ENCODE measurements at regions not wholly inside any gene's neighbourhood (a gene's known extent, or its start where the extent isn't known, plus 50 kb on each side); places are given as distances from the start of the nearest gene placed in this dataset.

GRCh38 chr11:13102865-13103539 is 93.9 kb downstream of the RASSF10 start:
- intact Hi-C loops (cut with micrococcal nuclease), result loop anchor here (5.0 kb wide), 1 partner anchor 234 kb away; no protein-coding TSS in a partner anchor

More at GRCh38 chr11:13102865-13103539, 93.9 kb downstream of the RASSF10 start:
- ChIA-PET POLR2A (no interaction called here), CTCF (no interaction called here)
- no peaks in the 10 kb centered on the region for H3K9me3 ChIP-seq (replicated peaks; ENCODE audit: control insufficient read depth, insufficient read depth, low read length)
- DNase-seq (ENCODE audit: low read depth, low spot score) (no peak), FAIRE-seq (no peak)
- no TSS peak for BruUV-seq (replicated peaks)
- H3K4me1 ChIP-seq (ENCODE audit: control insufficient read depth, extremely low read depth, insufficient read depth, low read length), result peaks cover 36% of the 10 kb centered on the region
- no peaks in the 10 kb centered on the region for H3K9me1 ChIP-seq (replicated peaks; ENCODE audit: control insufficient read depth, extremely low read depth, insufficient read depth, low read length)
- no peak overlapping the region for H3K27ac ChIP-seq (ENCODE audit: insufficient read depth, low read depth, low read length)
- dilution Hi-C loops (cut with MboI; ENCODE audit: extremely low pct_ligation_motif_present, low sequenced_read_pairs), result no loop called here
- no peak for TF ChIP-seq GATA2 (IDR thresholded peaks at IDR 0.05; ENCODE audit: insufficient read depth, insufficient read length, low read depth, low read length)
- TF ChIP-seq POLR2AphosphoS5 (IDR thresholded peaks at IDR 0.05; ENCODE audit: insufficient read depth, low read depth, low read length), result no peak
- TF ChIP-seq JUN (IDR thresholded peaks at IDR 0.05; ENCODE audit: borderline replicate concordance, insufficient read depth, insufficient read length, low read depth), result no peak
- TF ChIP-seq CTCF (IDR thresholded peaks at IDR 0.05; ENCODE audit: extremely low read depth in 1 of 2, insufficient read depth in 1 of 2, low read depth in 1 of 2, low read length in 2 of 2), result no peak
- H3K4me2 ChIP-seq (ENCODE audit: insufficient read depth, low read length), result no peak overlapping the region
- H3K4me3 ChIP-seq (replicated peaks in 1 of 3; ENCODE audit: insufficient read depth in 1 of 3, low read depth in 1 of 3, low read length in 3 of 3), result no peak overlapping the region
- H3K79me2 ChIP-seq (ENCODE audit: control insufficient read depth, insufficient read depth, low read length), result no peaks in the 10 kb centered on the region
- H3K36me3 ChIP-seq (ENCODE audit: control insufficient read depth in 2 of 2, extremely low read depth in 1 of 2, insufficient read depth in 2 of 2, low read length in 2 of 2), result no peaks in the 10 kb centered on the region
- no peak overlapping the region for H2AFZ ChIP-seq (ENCODE audit: low read depth, low read length)
- H4K20me1 ChIP-seq (replicated peaks; ENCODE audit: control insufficient read depth, extremely low read depth, insufficient read depth, low read length), result no peaks in the 10 kb centered on the region
- no peaks in the 10 kb centered on the region for H3K27me3 ChIP-seq (ENCODE audit: control insufficient read depth in 2 of 2, insufficient read depth in 2 of 2, low read length in 2 of 2)
- H3K9ac ChIP-seq (replicated peaks; ENCODE audit: extremely low read depth, insufficient read depth, low read length), result no peak overlapping the region

Data from endothelial cell of umbilical vein (primary cell).